Esophagus mucosa (tissue), 1 donor: ENCODE measurements at regions not wholly inside any gene's neighbourhood (a gene's known extent, or its start where the extent isn't known, plus 50 kb on each side); places are given as distances from the start of the nearest gene placed in this dataset.

ENCODE experiments used
- ATAC-seq: fragments of 200-7000 bp; cut with Tn5 transposase; one replicate; pipeline ENCODE4 v1.9.1; 2020
- donor health status: DM: yes; HTN: yes; CAD: no.

- no peak for ATAC-seq
Observed at GRCh38 chr5:5583023-5583765, 160.7 kb downstream of the ICE1 start.

GRCh38 chr5:5581080-5581479 is 158.6 kb downstream of the ICE1 start:
- ATAC-seq: no peak

GRCh38 chr5:5576744-5577143 is 154.3 kb downstream of the ICE1 start:
- ATAC-seq: no peak

- no peak for ATAC-seq
Observed at GRCh38 chr5:5575461-5575860, 153.0 kb downstream of the ICE1 start.

GRCh38 chr5:5573798-5574380 is 151.4 kb downstream of the ICE1 start:
- ATAC-seq: no peak

- ATAC-seq: no peak
Observed at GRCh38 chr5:5572976-5573797, 150.7 kb downstream of the ICE1 start.

- no peak for ATAC-seq
Observed at GRCh38 chr5:5572010-5572865, 149.8 kb downstream of the ICE1 start.

- no peak for ATAC-seq
Observed at GRCh38 chr5:5570646-5571045, 148.2 kb downstream of the ICE1 start.

GRCh38 chr5:5564898-5565297 is 142.4 kb downstream of the ICE1 start:
- ATAC-seq: no peak

- no peak for ATAC-seq
Observed at GRCh38 chr5:5560016-5560415, 137.5 kb downstream of the ICE1 start.

- ATAC-seq: no peak
Observed at GRCh38 chr5:5558638-5559527, 136.4 kb downstream of the ICE1 start.

GRCh38 chr5:5558102-5558501 is 135.6 kb downstream of the ICE1 start:
- ATAC-seq: no peak

GRCh38 chr5:5551499-5551898 is 129.0 kb downstream of the ICE1 start:
- no peak for ATAC-seq

- no peak for ATAC-seq
Observed at GRCh38 chr5:5546408-5546807, 123.9 kb downstream of the ICE1 start.

- no peak for ATAC-seq
Observed at GRCh38 chr5:5544094-5544663, 121.7 kb downstream of the ICE1 start.

GRCh38 chr5:5542654-5543053 is 120.2 kb downstream of the ICE1 start:
- ATAC-seq: no peak

GRCh38 chr5:5540065-5540464 is 117.6 kb downstream of the ICE1 start:
- no peak for ATAC-seq
